Lung (tissue), 11 donors: ENCODE measurements at regions not wholly inside any gene's neighbourhood (a gene's known extent, or its start where the extent isn't known, plus 50 kb on each side); places are given as distances from the start of the nearest gene placed in this dataset.

Source experiments
- ATAC-seq: fragments of 200-7000 bp; cut with Tn5 transposase; one replicate; pipeline ENCODE4 v1.9.1; 2020; ENCODE audit warnings: moderate number of reproducible peaks; ENCODE audit not compliant: insufficient read depth, low FRiP score
- DNase-seq, 3 donors: peaks; one replicate each; pipeline ENCODE4 v3.0.0-alpha.2; 2013 to 2017
- H3K27ac ChIP-seq, 2 donors: one replicate each; pipeline ENCODE4 v1.5.1; 2013; ENCODE audit warnings: mild to moderate bottlenecking in 2 of 2, moderate library complexity in 2 of 2, control low read depth in 1 of 2, inconsistent platforms in 1 of 2, low read depth in 1 of 2, low read length in 1 of 2
- H3K27me3 ChIP-seq, 3 donors: one replicate each; pipeline ENCODE4 v1.5.1; 2013; ENCODE audit warnings: low read length in 2 of 3; ENCODE audit not compliant: control insufficient read depth in 3 of 3, insufficient read depth in 3 of 3
- H3K36me3 ChIP-seq, 4 donors: one replicate each; pipeline ENCODE4 v1.5.1; 2013; ENCODE audit warnings: low read length in 4 of 4, mild to moderate bottlenecking in 1 of 4, moderate library complexity in 1 of 4; ENCODE audit not compliant: control insufficient read depth in 4 of 4, insufficient read depth in 4 of 4
- H3K4me1 ChIP-seq, 5 donors: one replicate each; pipeline ENCODE4 v1.5.1; 2013; ENCODE audit warnings: low read length in 5 of 5, mild to moderate bottlenecking in 2 of 5, moderate library complexity in 1 of 5; ENCODE audit not compliant: control insufficient read depth in 5 of 5, insufficient read depth in 5 of 5
- H3K4me3 ChIP-seq: one replicate; pipeline ENCODE4 v1.5.1; 2013; ENCODE audit warnings: mild to moderate bottlenecking, control low read depth, moderate library complexity
- H3K9ac ChIP-seq, 2 donors: one replicate each; pipeline ENCODE4 v1.5.1; 2013; ENCODE audit warnings: low read length in 2 of 2, control low read depth in 1 of 2; ENCODE audit not compliant: insufficient read depth in 1 of 2
- H3K9me3 ChIP-seq, 4 donors: one replicate each; pipeline ENCODE4 v1.5.1; 2013; ENCODE audit warnings: low read length in 3 of 4, mild to moderate bottlenecking in 1 of 4, moderate library complexity in 1 of 4; ENCODE audit not compliant: control insufficient read depth in 4 of 4, insufficient read depth in 3 of 4
- CTCF ChIP-seq: IDR thresholded peaks from 2 replicates; pipeline ENCODE4 v1.5.1; 2012; ENCODE audit warnings: mild to moderate bottlenecking; ENCODE audit errors: control extremely low read depth, extremely low read depth
- WGBS, 2 donors: extraction: QIAGEN DNeasy Blood & Tissue Kit; methylation state at CpG; one replicate each; pipeline ENCODE4 v1.1.7; 2013; 5-methylcytosine and 5-hydroxymethylcytosine counted together
- donor health status: control.
- donor health status: control.
- donor health status: Bipolar disorder and iron deficiency.
- donor health status: healthy.
- donor health status: DM: yes; HTN: yes; CAD: no.

DNA sequence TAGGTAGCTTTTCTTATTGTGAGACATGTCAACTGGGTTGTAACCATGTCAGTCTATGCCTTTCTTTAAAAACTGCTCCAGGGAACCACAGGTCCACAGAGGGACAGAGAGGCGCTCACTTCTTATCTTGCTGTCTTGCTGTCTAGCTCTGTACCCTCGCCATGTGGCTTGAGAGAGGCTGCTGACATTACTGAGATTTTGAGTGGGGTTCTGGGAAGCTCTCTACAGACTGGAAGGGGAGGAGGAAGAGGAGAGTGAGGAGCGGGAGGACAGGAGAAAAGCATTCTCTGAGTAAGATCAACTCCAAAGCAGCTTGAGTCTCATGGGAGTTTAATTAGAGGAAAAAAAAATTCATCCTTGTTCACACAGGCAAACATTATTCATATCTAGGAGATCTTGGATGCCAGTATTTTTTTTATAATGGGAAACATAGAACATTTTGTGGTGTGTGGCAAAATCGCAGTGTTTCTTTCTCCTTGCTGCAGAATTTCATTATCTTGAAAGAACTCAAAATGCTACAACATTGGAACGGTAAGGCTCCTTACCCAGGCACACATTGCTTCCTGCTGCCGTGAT, 1037.0 kb upstream of the NR2F2 start:
- no peaks in the 10 kb centered on the region for H3K9me3 ChIP-seq
- H3K4me3 ChIP-seq = no peak overlapping the region
- peak overlapping the region in 1 of 2 donors; percentile 52 for H3K9ac ChIP-seq
- WGBS, 2 donors = 81 to 83% methylated on average over 6 of the region's 6 CpGs
- H3K27ac ChIP-seq = no peak overlapping the region
- no peaks in the 10 kb centered on the region for H3K36me3 ChIP-seq
- DNase-seq (peak in 2 of 3 donors; percentile 45 to 55), ATAC-seq (no peak)
- peaks cover 0 to 65% (median 18%) of the 10 kb centered on the region in 5 donors for H3K4me1 ChIP-seq
- H3K27me3 ChIP-seq = peaks cover 0 to 2% (median 0%) of the 10 kb centered on the region in 3 donors
- TF ChIP-seq CTCF = no peak

DNA sequence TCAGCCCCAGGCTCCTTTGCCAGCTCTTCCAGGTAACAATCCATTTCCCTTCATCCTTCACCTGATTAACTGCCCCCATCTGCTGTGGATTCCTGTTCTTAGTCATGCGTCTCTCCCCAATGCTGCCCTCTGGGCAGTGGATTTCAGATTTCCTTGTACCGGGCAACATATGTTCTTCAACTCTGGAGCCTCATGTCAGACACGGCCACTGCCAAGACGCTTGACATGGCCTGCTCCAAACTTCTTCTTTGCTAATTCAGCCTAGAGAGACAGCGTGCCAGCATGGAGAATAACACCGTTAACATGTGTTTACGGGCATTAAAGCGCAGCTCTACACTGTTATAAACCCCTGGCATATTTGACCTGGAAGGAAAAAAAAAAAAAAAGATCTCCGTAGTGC, 1035.1 kb upstream of the NR2F2 start:
- DNase-seq = peak; percentile 59 to 79 (median 78)
- H3K4me3 ChIP-seq = no peak overlapping the region
- 78 to 79% methylated on average over 9 of the region's 9 CpGs for WGBS, 2 donors
- no peak for ATAC-seq
- H3K9ac ChIP-seq = no peak overlapping the region
- no peaks in the 10 kb centered on the region for H3K9me3 ChIP-seq
- H3K36me3 ChIP-seq = no peaks in the 10 kb centered on the region
- no peak for TF ChIP-seq CTCF
- H3K4me1 ChIP-seq = peaks cover 0 to 49% (median 12%) of the 10 kb centered on the region in 5 donors
- no peak overlapping the region for H3K27ac ChIP-seq
- peaks cover 0 to 5% (median 0%) of the 10 kb centered on the region in 3 donors for H3K27me3 ChIP-seq

GRCh38 chr15:95295896-95296625, 1034.4 kb upstream of the NR2F2 start:
- 54 to 67% methylated on average over 9 of the region's 9 CpGs for WGBS, 2 donors
- Histone ChIP-seq H3K27me3 (peaks cover 0 to 5% (median 0%) of the 10 kb centered on the region in 3 donors), H3K9me3 (no peaks in the 10 kb centered on the region), H3K36me3 (no peaks in the 10 kb centered on the region), H3K27ac (no peak overlapping the region), H3K4me1 (peaks cover 0 to 42% (median 12%) of the 10 kb centered on the region in 5 donors), H3K4me3 (no peak overlapping the region), H3K9ac (no peak overlapping the region)
- DNase-seq (peak in 1 of 3 donors; percentile 40), ATAC-seq (no peak)
- no peak for TF ChIP-seq CTCF
